ENCODE measurements at regions not wholly inside any gene's neighbourhood (a gene's known extent, or its start where the extent isn't known, plus 50 kb on each side); places are given as distances from the start of the nearest gene placed in this dataset.

DNA sequence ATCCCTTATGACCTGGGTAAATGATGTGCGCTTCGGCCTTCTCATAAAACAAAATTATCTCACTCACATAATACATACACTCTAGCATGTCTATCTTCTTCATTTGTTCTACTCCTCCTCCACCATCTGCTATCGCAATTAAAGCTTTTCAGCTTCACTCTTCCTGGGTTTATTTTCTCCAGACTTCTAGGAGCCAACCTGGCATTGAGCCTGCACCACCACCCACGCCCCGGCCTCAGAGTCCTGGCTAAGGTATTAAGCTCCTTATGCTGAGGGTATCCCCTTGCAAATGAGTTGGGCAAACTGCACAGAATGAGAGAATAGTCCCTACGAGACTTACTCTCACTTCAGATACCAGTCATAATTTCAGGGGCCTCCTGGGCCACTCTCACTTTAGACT lies 236.1 kb upstream of the CDH12 start:
- 94% methylated on average over 4 of the region's 6 CpGs for WGBS (ENCODE audit: insufficient coverage)
- H2AFZ ChIP-seq (ENCODE audit: insufficient read depth, low read depth, low read length, poor library complexity, severe bottlenecking) = no peak overlapping the region
- no peak overlapping the region for H3K4me3 ChIP-seq (ENCODE audit: control extremely low read depth in 1 of 5, extremely low read depth in 1 of 5, insufficient read depth in 1 of 5, low read depth in 2 of 5, low read length in 4 of 5)
- no peaks in the 10 kb centered on the region for H3K79me2 ChIP-seq (ENCODE audit: control insufficient read depth, insufficient read depth, low read length)
- H3K27me3 Mint-ChIP-seq = no peaks in the 10 kb centered on the region
- CTCF ChIA-PET = no interaction called here
- no peaks in the 10 kb centered on the region for H3K4me1 Mint-ChIP-seq
- POLR2A ChIA-PET = no interaction called here
- intact Hi-C loops (cut with micrococcal nuclease) = no loop called here
- peaks cover 0 to 6% of the 10 kb centered on the region in 2 donors for H3K4me1 ChIP-seq (ENCODE audit: control insufficient read depth in 2 of 2, insufficient read depth in 2 of 2, low read length in 2 of 2)
- H3K9me3 Mint-ChIP-seq (ENCODE audit: insufficient read depth) = peaks cover 2% of the 10 kb centered on the region
- no peaks in the 10 kb centered on the region for H3K27me3 ChIP-seq (replicated peaks in 1 of 4; ENCODE audit: control extremely low read depth in 1 of 4, control insufficient read depth in 3 of 4, insufficient read depth in 4 of 4, low read length in 3 of 4)
- no peak overlapping the region for H3K4me3 Mint-ChIP-seq
- H4K20me1 ChIP-seq (ENCODE audit: control insufficient read depth, insufficient read depth, low read length, poor library complexity, severe bottlenecking) = no peaks in the 10 kb centered on the region
- H3K27ac Mint-ChIP-seq = no peak overlapping the region
- no peak overlapping the region for H3K9ac ChIP-seq (ENCODE audit: low read length)
- ATAC-seq (ENCODE audit: low read depth) (no peak), DNase-seq (no peak)
- H3K27ac ChIP-seq (ENCODE audit: low read length in 2 of 2) = no peak overlapping the region
- H3K36me3 ChIP-seq (replicated peaks in 1 of 2; ENCODE audit: control extremely low read depth in 1 of 2, control insufficient read depth in 1 of 2, extremely low read depth in 1 of 2, insufficient read depth in 2 of 2, low read length in 1 of 2) = no peaks in the 10 kb centered on the region
- no peak overlapping the region for H3K4me2 ChIP-seq (replicated peaks; ENCODE audit: low read depth, low read length, poor library complexity, severe bottlenecking)
- no peaks in the 10 kb centered on the region for H3K9me3 ChIP-seq (ENCODE audit: control extremely low read depth in 1 of 3, control insufficient read depth in 2 of 3, insufficient read depth in 1 of 3, low read length in 2 of 3)
- TF ChIP-seq, protein P1, sequence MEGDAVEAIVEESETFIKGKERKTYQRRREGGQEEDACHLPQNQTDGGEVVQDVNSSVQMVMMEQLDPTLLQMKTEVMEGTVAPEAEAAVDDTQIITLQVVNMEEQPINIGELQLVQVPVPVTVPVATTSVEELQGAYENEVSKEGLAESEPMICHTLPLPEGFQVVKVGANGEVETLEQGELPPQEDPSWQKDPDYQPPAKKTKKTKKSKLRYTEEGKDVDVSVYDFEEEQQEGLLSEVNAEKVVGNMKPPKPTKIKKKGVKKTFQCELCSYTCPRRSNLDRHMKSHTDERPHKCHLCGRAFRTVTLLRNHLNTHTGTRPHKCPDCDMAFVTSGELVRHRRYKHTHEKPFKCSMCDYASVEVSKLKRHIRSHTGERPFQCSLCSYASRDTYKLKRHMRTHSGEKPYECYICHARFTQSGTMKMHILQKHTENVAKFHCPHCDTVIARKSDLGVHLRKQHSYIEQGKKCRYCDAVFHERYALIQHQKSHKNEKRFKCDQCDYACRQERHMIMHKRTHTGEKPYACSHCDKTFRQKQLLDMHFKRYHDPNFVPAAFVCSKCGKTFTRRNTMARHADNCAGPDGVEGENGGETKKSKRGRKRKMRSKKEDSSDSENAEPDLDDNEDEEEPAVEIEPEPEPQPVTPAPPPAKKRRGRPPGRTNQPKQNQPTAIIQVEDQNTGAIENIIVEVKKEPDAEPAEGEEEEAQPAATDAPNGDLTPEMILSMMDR (IDR thresholded peaks at IDR 0.05) = no peak
- TF ChIP-seq EZH2 (IDR thresholded peaks at IDR 0.05; ENCODE audit: borderline replicate concordance, insufficient read depth, low read depth, low read length, poor library complexity, severe bottlenecking) = no peak

DNA sequence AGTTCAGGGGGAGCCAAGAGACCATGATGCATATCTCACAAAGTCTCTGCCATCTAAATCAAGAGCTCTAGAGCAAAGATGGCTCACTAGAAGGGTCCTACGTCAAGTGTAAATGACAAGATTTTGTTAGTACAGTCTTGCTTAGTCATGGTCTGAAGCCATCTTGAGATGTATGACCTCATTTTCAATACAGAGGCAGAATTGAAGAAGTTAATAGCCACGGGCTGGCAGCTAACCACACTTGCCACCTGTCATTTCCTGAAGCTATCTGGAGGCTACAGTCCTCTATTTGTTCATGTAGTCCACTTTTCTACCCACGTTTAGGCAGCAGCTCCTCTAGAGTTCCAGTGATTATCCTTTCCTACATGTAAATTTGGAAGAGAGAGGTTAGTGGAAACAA lies 231.7 kb upstream of the CDH12 start:
- H3K4me1 ChIP-seq (ENCODE audit: control insufficient read depth in 2 of 2, insufficient read depth in 2 of 2, low read length in 2 of 2) = peaks cover 0 to 6% of the 10 kb centered on the region in 2 donors
- ATAC-seq (ENCODE audit: low read depth) (peak; percentile 49), DNase-seq (peak; percentile 32)
- H3K4me2 ChIP-seq (replicated peaks; ENCODE audit: low read depth, low read length, poor library complexity, severe bottlenecking) = no peak overlapping the region
- no peak overlapping the region for H3K27ac ChIP-seq (ENCODE audit: low read length in 2 of 2)
- no peak overlapping the region for H3K4me3 Mint-ChIP-seq
- no peak overlapping the region for H3K4me3 ChIP-seq (ENCODE audit: control extremely low read depth in 1 of 5, extremely low read depth in 1 of 5, insufficient read depth in 1 of 5, low read depth in 2 of 5, low read length in 4 of 5)
- WGBS (ENCODE audit: insufficient coverage) = no CpG with 5 or more reads among the region's 3 CpGs
- no peaks in the 10 kb centered on the region for H3K4me1 Mint-ChIP-seq
- ChIA-PET CTCF (no interaction called here), POLR2A (no interaction called here)
- no peaks in the 10 kb centered on the region for H3K9me3 Mint-ChIP-seq (ENCODE audit: insufficient read depth)
- no peak overlapping the region for H3K9ac ChIP-seq (ENCODE audit: low read length)
- no peak overlapping the region for H2AFZ ChIP-seq (ENCODE audit: insufficient read depth, low read depth, low read length, poor library complexity, severe bottlenecking)
- no peaks in the 10 kb centered on the region for H4K20me1 ChIP-seq (ENCODE audit: control insufficient read depth, insufficient read depth, low read length, poor library complexity, severe bottlenecking)
- no peaks in the 10 kb centered on the region for H3K27me3 ChIP-seq (replicated peaks in 1 of 4; ENCODE audit: control extremely low read depth in 1 of 4, control insufficient read depth in 3 of 4, insufficient read depth in 4 of 4, low read length in 3 of 4)
- intact Hi-C loops (cut with micrococcal nuclease) = no loop called here
- no peaks in the 10 kb centered on the region for H3K36me3 ChIP-seq (replicated peaks in 1 of 2; ENCODE audit: control extremely low read depth in 1 of 2, control insufficient read depth in 1 of 2, extremely low read depth in 1 of 2, insufficient read depth in 2 of 2, low read length in 1 of 2)
- no peak overlapping the region for H3K27ac Mint-ChIP-seq
- TF ChIP-seq, protein P1 (IDR thresholded peaks at IDR 0.05) = no peak
- no peak for TF ChIP-seq EZH2 (IDR thresholded peaks at IDR 0.05; ENCODE audit: borderline replicate concordance, insufficient read depth, low read depth, low read length, poor library complexity, severe bottlenecking)
- no peaks in the 10 kb centered on the region for H3K79me2 ChIP-seq (ENCODE audit: control insufficient read depth, insufficient read depth, low read length)
- no peaks in the 10 kb centered on the region for H3K27me3 Mint-ChIP-seq
- no peaks in the 10 kb centered on the region for H3K9me3 ChIP-seq (ENCODE audit: control extremely low read depth in 1 of 3, control insufficient read depth in 2 of 3, insufficient read depth in 1 of 3, low read length in 2 of 3)
